Coronary artery (tissue), 2 donors: ENCODE measurements at regions not wholly inside any gene's neighbourhood (a gene's known extent, or its start where the extent isn't known, plus 50 kb on each side); places are given as distances from the start of the nearest gene placed in this dataset.

Experiments used
- DNase-seq: peaks from one replicate; pipeline ENCODE4 v3.0.0-alpha.2; 2017; ENCODE audit warnings: low spot score
- H3K27ac ChIP-seq, 2 donors: fragments of 200-600 bp; sonication (generic); one replicate each; pipeline ENCODE4 v1.5.1; 2016 to 2019
- H3K4me3 ChIP-seq: fragments of 200-600 bp; sonication (generic); 2 replicates; pipeline ENCODE4 v1.5.1; 2016; ENCODE audit warnings: mild to moderate bottlenecking, moderate library complexity
- CTCF ChIP-seq: fragments of 200-600 bp; sonication (generic); IDR thresholded peaks from one replicate; pipeline ENCODE4 v1.5.1; 2019; ENCODE audit warnings: antibody characterized with exemption

- Histone ChIP-seq H3K4me3 (no peak overlapping the region), H3K27ac (no peak overlapping the region)
- no peak for TF ChIP-seq CTCF
- DNase-seq: no peak
Observed at GRCh38 chr12:112676507-112676906, 115.0 kb upstream of the RPH3A start.

DNA sequence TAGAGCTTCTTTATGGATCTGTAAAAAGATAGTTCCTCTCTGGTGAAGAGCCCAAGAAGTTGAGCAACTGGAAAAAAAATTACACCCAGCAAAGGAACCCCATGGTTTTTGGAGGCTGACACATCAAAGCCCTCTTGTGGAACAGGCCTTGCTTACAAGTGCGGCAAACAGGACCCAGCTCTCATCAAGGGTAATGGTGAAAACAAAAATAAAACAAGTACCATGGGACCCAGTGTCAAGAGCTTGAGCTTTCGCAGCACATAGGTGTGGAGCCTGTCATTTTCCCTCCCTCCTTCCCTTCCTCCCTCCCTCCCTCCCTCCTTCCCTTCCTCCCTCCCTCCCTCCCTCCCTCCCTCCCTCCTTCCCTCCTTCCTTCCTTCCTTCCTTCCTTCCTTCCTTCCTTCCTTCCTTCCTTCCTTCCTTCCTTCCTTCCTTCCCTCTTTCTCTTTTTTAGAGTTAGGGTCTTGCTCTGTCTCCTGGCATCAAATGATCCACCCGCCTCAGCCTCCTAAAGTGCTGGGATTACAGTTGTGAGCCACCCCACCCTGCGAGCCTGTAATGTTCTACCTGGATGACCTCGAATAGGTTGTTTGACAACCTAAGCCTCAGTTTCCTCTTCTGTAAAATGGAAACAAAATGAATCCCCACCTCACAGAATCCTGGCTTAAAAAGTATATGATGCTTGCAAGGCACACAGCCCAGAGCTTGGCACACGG lies 114.3 kb upstream of the RPH3A start:
- no peak for TF ChIP-seq CTCF
- Histone ChIP-seq H3K4me3 (no peak overlapping the region), H3K27ac (no peak overlapping the region)
- DNase-seq: no peak

DNA sequence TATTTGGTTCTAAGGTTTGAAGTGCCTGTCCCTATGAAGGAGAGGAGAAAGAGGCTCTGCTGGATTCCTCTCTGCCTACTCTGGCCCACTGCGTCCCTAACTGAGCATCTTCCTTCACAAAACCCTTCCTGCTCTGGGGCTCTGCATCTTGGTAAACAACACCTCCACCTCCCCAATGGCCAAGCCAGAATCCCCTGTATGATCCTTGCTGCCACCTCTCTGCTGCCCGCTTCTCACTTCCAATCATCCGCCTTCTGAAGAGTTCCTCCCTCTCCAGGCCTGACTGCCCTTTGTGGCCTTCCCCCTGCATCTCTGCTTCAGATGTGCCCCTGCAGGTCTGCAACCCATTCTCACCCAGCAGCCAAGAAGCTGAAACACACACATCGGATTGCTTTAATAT lies 110.6 kb upstream of the RPH3A start:
- DNase-seq: no peak
- Histone ChIP-seq H3K4me3 (no peak overlapping the region), H3K27ac (no peak overlapping the region)
- no peak for TF ChIP-seq CTCF

DNA sequence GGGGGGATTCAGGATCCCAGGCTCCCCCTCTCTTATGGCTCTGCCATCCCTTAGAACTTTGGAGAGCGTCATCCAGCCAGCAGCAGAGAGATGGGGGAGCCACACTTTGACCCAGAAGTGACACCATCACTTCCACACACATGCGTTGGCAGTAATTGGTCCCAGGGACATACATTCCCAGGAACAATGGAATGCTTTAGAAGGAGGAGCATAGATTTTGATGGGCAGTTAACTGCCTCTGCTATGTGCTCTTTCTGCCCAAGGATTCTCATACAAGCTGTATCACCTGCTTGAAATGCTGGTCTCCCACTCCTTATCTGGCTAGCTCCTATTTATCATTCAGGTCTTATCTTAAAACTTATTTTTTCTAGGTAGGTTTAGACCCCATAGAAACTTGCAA lies 109.0 kb upstream of the RPH3A start:
- no peak for DNase-seq
- Histone ChIP-seq H3K27ac (no peak overlapping the region), H3K4me3 (no peak overlapping the region)
- TF ChIP-seq CTCF: no peak

- DNase-seq: no peak
Observed at GRCh38 chr12:112684742-112685141, 106.8 kb upstream of the RPH3A start.

DNA sequence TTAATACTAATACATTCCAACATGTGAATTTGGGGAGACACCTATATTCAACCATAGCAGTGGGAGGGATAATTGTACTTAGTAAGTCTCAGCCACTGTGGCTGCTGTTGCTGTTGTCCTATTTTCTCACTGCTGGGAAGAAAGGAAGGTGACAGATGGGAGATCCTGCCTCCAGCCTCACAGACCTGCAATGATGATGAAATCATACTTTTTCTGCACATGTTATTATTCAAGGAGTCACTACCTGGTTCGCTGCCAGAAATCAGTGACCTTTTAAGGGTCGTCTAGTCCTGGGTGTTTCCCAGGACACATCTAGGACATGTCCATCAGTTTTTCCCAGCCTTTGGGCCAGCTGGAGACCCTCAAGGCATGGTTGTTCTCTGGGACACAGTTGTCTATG lies 106.2 kb upstream of the RPH3A start:
- no peak overlapping the region for H3K27ac ChIP-seq
- H3K4me3 ChIP-seq: no peak overlapping the region
- TF ChIP-seq CTCF: no peak
- no peak for DNase-seq

More at GRCh38 chr12:112684742-112685141, 106.8 kb upstream of the RPH3A start:
- TF ChIP-seq CTCF: no peak
- H3K4me3 ChIP-seq: no peak overlapping the region
- no peak overlapping the region for H3K27ac ChIP-seq

DNA sequence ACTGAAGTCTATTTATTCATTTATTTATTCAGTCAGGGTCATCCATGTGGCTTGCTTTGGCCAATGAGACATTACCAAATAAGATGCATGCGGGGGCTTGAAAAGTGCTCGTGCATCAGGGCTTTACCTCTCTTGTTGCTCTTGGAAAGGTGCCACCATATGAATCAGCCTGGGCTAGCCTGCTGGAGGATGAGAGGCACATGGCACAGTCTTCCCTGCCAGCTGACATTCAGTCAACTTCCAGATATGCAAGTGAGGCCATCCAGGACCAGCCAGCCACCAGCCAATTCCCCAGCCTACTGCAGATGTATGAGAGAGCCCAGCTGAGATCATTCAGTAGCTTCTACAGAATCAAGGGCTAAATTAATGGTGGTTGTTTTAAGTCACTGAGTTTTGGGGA lies 105.2 kb upstream of the RPH3A start:
- TF ChIP-seq CTCF: no peak
- no peak for DNase-seq

More for the DNA sequence above, 105.2 kb upstream of the RPH3A start:
- Histone ChIP-seq H3K27ac (no peak overlapping the region), H3K4me3 (no peak overlapping the region)
